ENCODE measurements at regions not wholly inside any gene's neighbourhood (a gene's known extent, or its start where the extent isn't known, plus 50 kb on each side); places are given as distances from the start of the nearest gene placed in this dataset.
"Not testable (repeated sequence)": the region's sequence is repeated elsewhere in the genome, so short reads cannot be mapped to it uniquely, and the experiment has no call there.

DNA sequence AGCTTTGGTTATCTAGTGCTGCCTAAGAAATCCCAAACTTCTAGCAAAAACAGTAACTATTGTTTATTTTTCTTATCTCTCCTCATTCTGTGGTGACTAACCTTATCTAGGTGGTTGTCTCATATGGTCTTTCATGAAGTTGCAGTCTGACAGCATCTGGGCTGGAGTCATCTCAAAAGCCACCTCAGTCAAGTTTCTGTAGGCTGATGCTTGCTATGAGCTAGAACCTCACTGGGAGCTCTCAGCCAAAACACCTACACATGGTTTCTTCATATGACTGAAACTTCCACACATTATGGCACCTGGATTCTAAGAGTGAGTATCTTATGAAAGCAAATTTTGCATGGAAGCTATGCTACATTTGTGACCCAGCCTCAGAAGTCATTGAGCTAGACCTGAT lies 596.4 kb upstream of the VRK2 start:
- no peak for DNase-seq

- no peak for DNase-seq
Measured at GRCh38 chr2:57452634-57453033, 594.0 kb upstream of the VRK2 start.

GRCh38 chr2:57453945-57454344 lies 592.7 kb upstream of the VRK2 start:
- DNase-seq: no peak

GRCh38 chr2:57460396-57461276 lies 586.0 kb upstream of the VRK2 start:
- DNase-seq: peak; percentile 84

GRCh38 chr2:57461624-57462023 lies 585.0 kb upstream of the VRK2 start:
- peak; percentile 81 for DNase-seq

GRCh38 chr2:57465067-57465466 lies 581.5 kb upstream of the VRK2 start:
- DNase-seq: no peak

- no peak for DNase-seq
Measured at GRCh38 chr2:57465967-57466366, 580.6 kb upstream of the VRK2 start.

- DNase-seq: no peak
Measured at GRCh38 chr2:57475391-57475790, 571.2 kb upstream of the VRK2 start.

DNA sequence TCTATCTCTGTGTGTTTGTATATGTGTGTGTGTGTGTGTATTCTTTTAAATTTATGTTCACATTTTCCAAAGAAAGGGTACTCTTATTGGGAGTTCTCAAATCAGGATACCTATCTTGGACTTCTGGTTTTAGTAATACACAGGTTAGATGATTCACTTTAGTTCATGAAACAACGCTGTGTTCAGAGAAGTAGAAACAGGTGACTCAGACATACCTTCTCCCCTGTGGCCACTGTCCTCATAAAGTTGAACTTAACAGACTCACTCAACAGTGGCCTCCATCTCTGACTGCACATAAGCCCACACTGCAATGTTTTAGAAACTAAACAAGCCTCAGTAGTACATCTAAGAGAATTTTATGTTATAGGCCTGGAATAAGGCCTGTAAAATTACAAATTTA lies 566.6 kb upstream of the VRK2 start:
- no peak for DNase-seq

GRCh38 chr2:57488061-57488460 lies 558.5 kb upstream of the VRK2 start:
- no peak for DNase-seq

DNA sequence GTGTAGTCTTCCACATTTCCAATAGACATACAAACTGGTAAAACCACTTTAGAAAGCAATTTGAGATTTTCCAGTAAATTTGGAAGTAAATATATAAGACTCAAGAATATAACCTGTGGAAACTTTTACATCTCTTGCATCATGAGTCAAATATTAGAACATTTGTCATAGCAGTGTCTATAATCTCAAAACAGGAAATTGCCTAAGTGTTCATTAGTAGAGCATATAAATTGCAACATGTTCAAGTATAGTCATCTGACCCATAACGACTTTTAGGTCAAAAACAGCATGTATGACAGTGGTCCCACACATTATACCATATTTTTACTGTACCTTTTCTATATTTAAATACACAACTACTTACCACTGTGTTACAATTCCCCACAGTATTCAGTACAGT lies 555.9 kb upstream of the VRK2 start:
- DNase-seq: no peak

DNA sequence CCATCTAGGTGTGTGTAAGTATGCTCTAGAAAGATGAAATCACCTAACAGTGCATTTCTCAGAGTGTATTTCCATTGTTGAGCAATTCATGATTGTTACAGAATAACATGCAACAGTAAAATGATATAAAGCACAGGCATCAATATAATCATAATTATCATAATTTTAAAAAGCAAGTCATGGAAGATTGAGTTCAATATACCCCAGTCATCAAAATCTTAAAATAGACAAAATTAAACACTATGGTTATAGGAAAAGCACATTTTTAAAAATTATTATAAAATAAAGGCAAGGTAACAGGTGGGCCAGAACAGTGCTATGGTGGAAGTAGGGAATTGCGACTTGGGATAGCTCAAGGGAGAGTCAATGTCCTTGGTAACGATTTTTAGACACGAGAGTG lies 555.4 kb upstream of the VRK2 start:
- DNase-seq: no peak

GRCh38 chr2:57493966-57494365 lies 552.6 kb upstream of the VRK2 start:
- not testable (repeated sequence) for DNase-seq

DNA sequence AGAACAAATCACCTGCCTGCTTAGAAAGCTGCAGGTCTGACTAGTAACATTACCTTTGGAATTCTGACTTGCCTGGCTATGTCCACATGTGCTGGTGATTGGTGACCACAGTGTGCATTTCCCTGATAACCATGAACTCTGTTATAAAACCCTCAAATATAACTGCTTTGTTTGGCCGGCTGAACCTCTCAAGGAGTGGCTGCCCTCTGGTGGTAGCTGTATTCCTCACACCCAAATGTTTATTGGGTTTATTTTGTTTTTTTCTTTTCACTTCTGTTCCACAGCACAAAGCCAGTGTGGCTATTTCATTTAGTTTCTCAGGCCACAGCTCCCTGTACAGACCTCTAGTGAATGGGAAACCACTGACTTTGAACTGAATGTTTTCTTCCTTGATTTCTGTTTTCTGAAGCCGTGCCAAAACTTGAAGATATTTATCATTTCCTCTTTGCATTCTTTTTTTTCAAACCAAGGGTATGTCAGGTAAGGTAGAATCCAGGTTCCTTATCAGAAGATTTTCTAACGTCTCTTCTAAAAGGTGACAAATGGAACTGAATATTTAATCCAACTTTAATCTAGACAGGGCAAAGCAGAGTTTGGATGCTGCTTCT lies 549.0 kb upstream of the VRK2 start:
- DNase-seq: peak; percentile 56

GRCh38 chr2:57504787-57505186 lies 541.8 kb upstream of the VRK2 start:
- no peak for DNase-seq

GRCh38 chr2:57509189-57509588 lies 537.4 kb upstream of the VRK2 start:
- DNase-seq: no peak

- DNase-seq: no peak
Measured at GRCh38 chr2:57510704-57511103, 535.9 kb upstream of the VRK2 start.

DNA sequence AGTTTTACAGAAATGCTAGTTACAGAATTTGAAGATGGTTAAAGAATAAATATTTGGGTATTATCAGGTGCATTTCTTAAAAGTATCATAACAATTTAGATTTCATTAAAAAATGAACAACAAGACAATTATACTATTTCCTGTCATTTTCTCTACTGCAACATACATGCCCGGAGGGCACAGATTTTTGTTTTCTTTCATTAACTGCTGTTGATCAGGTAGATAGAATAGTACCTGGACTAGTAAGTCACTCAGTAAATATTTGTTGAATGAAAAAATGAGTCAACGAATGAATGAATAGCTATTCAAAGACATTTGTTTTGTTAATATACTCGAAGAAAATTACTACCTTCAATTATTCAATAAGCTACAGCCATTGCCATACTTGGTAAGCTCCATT lies 531.2 kb upstream of the VRK2 start:
- no peak for DNase-seq

DNA sequence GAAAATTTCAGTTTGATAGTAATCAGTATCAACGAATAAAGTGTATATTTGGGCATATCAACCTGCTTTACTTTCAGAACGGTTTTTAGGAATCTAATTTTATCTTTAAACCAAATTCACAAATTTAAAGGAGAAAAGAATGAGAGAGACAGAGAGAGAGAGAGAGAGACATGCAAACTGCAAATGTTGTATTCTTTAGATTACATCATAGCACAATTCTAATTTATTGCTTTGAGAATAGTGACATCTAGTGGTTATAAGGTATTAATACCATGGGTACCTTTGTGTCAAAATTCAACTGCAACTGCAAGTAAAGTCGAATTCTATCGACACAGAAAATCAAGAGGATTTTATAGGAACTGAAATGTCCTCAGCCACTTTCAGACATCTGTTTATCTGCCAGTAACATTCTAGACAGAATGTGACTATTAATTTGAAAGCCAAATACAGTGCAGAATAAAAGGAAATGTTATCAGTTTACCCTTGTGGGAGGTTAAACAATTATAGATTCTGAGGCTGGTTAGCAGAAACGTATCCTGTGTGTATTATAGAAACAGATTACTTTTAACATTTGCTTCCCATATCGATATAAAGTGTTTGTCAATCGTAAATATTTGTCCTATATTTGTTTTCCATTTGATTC lies 529.8 kb upstream of the VRK2 start:
- peak; percentile 58 for DNase-seq

GRCh38 chr2:57523304-57523703 lies 523.3 kb upstream of the VRK2 start:
- no peak for DNase-seq

DNA sequence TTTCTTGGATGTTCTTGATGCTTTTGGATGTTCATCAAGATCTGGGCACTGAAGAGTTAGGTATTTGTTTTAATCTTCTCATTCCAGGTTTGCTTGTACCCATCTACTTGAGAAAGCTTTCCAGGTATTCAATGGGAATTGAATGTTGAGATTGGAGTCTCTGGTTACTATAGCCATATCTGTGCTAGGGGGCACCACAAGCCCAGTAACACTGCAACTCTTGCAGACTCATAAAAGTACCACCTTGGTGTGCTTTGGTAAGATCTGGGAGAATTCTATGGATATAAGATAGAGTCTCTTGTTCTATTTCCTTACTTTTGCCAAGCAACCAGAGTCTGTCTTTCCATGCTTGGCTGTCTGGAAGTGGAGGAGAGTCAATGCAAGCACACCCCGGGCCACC lies 518.9 kb upstream of the VRK2 start:
- DNase-seq: no peak

GRCh38 chr2:57528499-57528898 lies 518.1 kb upstream of the VRK2 start:
- DNase-seq: no peak

DNA sequence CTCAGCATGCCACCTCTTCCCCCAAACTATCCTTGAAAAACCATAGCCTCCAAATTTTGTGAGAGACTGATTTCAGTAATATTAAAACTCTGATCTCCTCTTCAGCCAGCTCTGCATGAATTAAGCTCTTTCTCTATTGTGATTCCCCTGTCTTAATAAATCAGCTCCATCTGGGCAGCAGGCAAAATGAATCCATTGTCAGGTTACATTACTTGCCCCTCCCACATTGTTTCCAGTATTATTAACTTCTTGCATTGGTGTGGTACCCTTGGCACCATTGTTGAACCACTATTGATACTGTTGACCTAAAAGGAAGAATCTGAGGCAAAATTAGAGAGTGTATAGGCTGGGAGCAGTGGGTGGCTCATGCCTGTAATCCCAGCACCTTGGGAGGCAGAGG lies 512.2 kb upstream of the VRK2 start:
- DNase-seq: no peak

- DNase-seq: no peak
Measured at GRCh38 chr2:57536535-57537231, 509.9 kb upstream of the VRK2 start.
